GM18861 (cell line): ENCODE measurements at regions not wholly inside any gene's neighbourhood (a gene's known extent, or its start where the extent isn't known, plus 50 kb on each side); places are given as distances from the start of the nearest gene placed in this dataset.

Experiments used
- ATAC-seq: cut with Tn5 transposase; IDR thresholded peaks from one replicate; pipeline ENCODE4 v1.9.1; 2021; ENCODE audit not compliant: unreplicated experiment

DNA sequence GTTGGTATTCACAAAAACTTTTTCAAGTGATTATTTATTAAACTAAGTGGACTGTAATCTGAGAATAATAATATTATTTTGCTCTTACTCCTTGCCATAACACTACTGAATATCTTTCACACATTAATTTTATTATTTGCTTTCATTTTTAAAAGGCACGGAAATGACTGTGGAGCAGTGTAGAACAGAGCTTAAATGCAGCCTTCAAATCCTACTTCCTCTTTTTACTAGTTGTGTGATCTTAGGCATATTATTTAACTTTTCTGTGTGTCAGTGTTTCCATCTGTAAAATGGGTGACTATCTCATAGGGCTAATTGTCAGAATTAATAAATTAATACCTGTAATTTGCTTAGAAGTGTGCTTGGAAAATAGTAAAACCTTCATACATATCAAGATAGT lies 55.5 kb upstream of the SLC8A1 start:
- peak; percentile 93 for ATAC-seq

GRCh38 chr2:40510304-40510703 lies 58.4 kb upstream of the SLC8A1 start:
- no peak for ATAC-seq

DNA sequence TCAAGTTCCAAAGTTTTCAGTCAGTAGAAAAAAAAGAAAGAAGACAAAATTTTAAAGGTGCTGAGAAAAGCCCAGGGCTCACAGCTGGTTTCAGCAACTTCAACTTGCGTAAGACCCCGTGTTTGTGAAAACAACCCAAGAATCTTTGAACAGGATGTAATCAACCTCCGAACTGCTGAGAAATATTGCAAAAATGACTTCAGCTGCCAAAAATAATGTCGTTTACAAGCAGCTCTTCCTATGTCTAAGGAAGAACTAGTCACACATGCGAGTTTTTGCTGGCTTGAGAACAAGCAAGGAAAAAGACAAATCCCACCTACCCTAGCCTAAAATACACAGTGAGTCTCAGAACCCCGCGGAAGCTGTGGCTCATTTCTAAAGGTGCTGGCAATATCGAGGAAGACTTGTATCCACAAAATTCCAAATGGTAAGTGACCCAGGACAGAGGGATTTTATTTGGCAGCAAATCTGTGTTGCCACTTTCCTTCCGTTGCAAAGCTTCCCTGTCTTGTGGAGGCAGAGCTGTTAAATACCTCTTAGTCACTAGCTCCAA lies 59.8 kb upstream of the SLC8A1 start:
- no peak for ATAC-seq

DNA sequence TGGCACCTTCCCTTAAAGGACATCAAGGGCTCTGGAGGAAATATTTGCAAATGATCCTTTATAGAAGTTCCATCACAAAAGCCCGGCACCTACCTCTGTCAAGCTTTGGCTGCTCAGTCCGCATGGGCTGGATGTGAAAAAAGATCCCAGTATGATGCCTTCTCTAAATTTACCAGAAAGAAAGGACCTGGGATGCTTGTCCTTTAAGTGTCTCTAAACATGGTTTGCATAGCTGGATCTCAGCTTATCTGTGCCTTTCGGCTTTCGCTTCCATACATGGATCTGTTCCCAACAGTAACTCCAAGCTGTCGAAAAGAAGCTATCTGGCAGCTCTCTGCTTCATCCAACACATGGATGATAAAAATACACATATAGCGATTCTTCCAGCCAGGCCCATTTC lies 60.4 kb upstream of the SLC8A1 start:
- ATAC-seq: no peak

- ATAC-seq: no peak
These were observed 61.3 kb upstream of the SLC8A1 start for GRCh38 chr2:40513201-40513600.

- ATAC-seq: no peak
These were observed 64.7 kb upstream of the SLC8A1 start for GRCh38 chr2:40516604-40517003.

GRCh38 chr2:40528564-40528963 lies 76.7 kb upstream of the SLC8A1 start:
- ATAC-seq: no peak

DNA sequence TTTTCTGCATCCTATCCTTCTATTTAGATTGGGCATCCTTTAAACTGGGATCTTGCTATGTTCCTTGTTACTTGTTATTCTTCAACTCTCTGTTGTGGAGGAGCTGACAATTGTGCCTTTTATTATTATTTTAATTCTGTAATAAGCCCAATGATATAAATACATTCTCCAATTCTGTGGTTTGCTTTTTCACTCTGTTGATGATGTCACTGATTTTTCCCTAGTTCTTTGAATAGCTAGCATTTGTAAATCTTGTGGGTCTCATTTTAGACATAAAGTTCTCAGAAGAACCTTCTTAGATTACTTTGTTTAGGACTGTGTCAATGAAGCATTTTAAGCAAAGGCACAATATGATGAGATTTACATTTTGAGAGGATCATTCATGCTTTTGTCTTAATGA lies 79.5 kb upstream of the SLC8A1 start:
- ATAC-seq: no peak

DNA sequence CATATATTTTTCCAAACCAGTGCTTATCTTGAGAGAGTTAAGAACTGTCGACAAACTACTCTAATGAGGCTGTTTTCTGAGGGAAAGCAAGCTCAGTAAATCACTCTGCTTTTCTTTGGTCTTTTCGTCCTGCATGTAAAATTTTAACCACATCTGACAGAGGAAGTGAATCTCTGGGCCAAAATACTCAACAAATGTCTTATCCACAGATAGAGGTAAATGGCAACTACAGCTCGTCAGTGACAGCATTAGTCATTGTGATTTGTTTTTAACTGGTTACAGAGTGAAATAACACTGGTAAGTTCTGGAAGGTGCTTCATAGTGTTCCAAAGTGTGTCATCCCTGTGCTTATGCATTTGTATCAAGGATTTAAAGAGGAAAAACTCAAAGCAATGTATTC lies 82.6 kb upstream of the SLC8A1 start:
- ATAC-seq: no peak

- ATAC-seq: no peak
These were observed 84.1 kb upstream of the SLC8A1 start for GRCh38 chr2:40535972-40536371.

DNA sequence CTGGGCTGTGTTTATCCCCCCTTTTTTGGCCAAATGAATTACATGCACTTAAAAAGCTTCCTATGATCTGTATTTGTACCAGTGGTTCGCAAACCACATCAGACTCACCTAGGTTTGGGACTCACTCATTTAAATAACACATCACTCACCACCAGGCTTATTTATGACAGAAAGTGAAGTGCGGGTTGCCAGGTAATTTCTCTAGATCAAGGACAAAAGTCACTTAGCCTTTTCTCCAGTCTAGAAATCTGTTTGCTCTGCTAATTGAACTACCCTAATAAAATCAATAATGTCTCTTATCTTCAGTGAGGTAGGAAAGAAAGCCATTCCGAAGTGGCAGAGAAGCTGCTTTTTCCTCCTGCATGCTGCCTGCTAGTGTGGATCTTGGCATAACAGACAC lies 88.1 kb upstream of the SLC8A1 start:
- no peak for ATAC-seq

DNA sequence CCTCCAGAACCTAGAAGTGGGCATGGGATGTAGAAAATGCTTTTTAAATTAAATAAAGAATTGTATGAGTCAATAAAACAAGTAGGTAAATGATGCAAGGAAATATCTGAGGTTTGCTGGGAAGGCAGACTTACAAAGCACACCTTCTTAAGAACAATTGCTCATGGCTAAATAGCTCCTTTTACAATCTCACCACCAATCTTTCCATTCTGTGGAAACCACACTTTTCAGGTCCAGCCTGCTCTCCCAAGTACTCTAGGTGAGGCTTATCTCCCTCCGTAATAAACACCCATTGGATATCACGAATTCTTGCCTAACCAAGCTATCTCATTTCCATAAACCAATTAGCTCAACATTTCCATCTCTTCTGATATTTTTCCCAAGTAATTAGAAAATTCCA lies 91.5 kb upstream of the SLC8A1 start:
- no peak for ATAC-seq

DNA sequence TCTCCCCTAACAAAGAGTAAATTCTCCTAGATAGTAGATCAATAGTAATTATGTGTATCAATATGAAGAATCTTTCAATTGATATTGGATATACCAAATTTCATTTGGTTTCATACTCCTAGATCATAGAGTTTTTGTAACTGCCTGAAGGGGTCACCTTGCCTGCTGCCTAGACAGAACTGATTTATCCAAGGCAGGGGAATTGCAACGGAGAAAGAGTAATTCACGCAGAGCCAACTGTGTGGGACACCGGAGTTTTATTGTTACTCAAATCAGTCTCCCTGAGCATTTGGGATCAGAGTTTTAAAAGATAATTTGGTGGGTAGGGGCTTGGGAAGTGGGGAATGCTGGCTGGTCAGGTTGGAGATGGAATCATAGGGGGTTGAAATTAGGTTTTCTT lies 92.2 kb upstream of the SLC8A1 start:
- no peak for ATAC-seq

- ATAC-seq: no peak
These were observed 93.8 kb upstream of the SLC8A1 start for GRCh38 chr2:40545645-40546044.

DNA sequence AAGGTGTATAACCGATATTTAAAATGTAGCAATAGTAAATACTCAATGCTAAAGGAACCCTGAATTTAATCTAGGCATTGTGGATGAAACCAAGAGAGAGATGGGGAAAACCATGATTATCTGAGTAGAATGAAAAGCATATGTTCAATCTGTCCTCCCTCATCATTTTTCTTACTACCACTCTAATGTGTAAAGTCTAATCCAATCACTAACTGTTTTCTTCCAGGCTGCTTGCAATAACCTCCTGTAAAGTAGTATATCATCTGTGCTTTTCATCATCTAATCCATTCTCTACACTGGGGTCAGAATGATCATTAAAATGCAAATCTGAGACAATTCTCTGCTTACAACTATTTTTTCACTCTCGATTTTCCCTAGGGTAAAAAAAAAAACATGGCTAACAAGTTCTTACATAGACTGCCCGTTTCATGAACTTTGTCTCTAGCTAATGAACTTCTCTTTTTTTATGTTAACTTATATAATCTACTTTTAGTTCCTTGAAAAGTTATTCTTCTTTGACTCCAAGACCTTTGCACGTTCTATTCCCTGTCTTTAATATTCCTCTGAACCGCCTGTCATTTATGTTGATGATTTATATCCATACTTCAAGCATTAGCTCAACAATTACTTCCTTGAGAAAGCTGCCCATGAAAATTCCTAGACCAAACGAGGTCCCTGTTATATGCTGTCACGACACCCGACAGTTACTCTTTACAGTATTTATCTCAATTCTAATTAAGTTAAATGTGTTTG lies 94.7 kb upstream of the SLC8A1 start:
- ATAC-seq: no peak

DNA sequence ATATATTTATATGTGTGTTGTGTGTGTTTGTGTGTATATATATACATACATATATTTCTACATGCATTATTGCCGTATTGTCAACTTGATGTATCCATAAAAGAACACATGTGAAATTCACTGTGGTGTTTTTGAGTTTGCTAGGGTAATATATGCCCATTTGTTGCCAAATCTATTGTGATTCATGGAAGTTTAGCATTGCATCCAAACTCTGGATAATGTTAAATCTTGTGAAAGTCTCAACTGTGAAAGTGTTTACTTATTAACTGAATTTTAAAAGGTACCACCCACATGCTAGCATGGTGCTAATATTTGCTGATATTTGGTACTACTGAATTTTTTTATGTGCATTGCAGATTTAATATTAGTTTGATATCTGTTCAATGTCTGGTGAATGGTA lies 96.6 kb upstream of the SLC8A1 start:
- no peak for ATAC-seq

DNA sequence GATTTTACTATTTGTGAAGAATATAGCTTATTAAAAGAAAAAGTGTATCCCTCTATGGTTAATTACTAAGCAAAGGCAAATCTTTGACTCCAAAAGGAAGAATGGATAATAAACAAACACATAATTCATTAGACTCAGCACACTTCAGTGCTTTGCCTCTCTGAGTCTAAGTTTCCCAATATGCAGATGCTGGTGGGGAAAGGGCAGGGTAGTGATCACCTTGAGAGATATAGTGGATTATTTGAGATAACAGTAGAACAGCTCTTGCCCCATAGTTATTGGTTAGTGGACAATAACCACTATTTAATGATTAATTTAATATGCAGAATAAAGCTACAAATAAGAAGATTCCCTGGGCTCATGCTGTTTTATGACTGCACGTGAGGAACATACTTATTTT lies 98.2 kb upstream of the SLC8A1 start:
- no peak for ATAC-seq

- no peak for ATAC-seq
These were observed 99.2 kb upstream of the SLC8A1 start for GRCh38 chr2:40551081-40551480.

GRCh38 chr2:40554665-40555294 lies 102.9 kb upstream of the SLC8A1 start:
- peak; percentile 96 for ATAC-seq

- no peak for ATAC-seq
These were observed 104.4 kb upstream of the SLC8A1 start for GRCh38 chr2:40556293-40556692.

DNA sequence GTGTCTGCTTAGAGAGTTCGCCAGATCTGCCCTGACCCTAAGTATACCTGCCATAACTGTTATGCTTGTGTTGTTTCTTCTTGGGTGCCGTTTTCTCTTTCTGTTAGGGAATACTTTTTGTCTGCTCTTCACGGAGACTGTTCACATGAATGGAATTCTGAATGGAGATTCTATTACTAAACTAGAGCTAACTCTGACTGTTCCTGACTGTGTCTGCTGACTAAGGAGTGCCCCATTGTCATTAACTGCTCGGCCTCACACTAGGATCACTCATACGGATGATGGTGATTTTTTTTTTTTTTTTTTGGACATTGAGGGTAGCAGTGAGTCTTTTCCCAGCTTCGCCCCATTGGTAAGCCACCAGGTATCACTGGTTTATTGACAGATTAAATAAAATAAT lies 104.8 kb upstream of the SLC8A1 start:
- no peak for ATAC-seq

- ATAC-seq: no peak
These were observed 106.9 kb upstream of the SLC8A1 start for GRCh38 chr2:40558761-40559160.

DNA sequence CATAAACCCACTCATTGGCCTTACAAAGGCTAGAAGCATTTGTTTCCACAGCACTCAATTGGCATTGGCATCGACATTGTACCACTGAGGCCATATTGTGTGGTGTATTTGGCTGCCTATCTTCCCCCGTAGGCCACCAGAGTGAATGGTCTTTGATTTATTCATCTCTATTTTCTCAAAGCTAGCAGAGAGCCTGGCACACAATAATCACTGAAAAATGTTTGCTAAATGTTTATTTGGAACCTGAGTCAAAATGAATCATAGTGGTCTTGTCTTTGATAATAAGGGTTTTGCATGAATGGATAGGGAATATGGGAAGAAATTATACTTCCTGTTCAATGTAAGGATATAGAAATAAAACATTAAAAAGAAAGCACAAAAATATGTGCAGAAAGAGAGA lies 107.3 kb upstream of the SLC8A1 start:
- ATAC-seq: no peak
